Choroid plexus epithelial cell (primary cell): ENCODE measurements at regions not wholly inside any gene's neighbourhood (a gene's known extent, or its start where the extent isn't known, plus 50 kb on each side); places are given as distances from the start of the nearest gene placed in this dataset.
"Not testable (repeated sequence)": the region's sequence is repeated elsewhere in the genome, so short reads cannot be mapped to it uniquely, and the experiment has no call there.

ENCODE experiments used
- DNase-seq: peaks from one replicate; pipeline ENCODE4 v3.0.0-alpha.2; 2010; ENCODE audit warnings: low read depth
- H3K4me3 ChIP-seq: 2 replicates; pipeline ENCODE4 v1.5.1; 2011; ENCODE audit warnings: low read depth, mild to moderate bottlenecking, control low read depth, low read length, moderate library complexity
- TF ChIP-seq, protein P1 (sequence below): conservative IDR thresholded peaks from 2 replicates; pipeline ENCODE4 v1.5.1; 2011; ENCODE audit warnings: low read depth, mild to moderate bottlenecking, control low read depth, inconsistent platforms, low read length, moderate library complexity

DNA sequence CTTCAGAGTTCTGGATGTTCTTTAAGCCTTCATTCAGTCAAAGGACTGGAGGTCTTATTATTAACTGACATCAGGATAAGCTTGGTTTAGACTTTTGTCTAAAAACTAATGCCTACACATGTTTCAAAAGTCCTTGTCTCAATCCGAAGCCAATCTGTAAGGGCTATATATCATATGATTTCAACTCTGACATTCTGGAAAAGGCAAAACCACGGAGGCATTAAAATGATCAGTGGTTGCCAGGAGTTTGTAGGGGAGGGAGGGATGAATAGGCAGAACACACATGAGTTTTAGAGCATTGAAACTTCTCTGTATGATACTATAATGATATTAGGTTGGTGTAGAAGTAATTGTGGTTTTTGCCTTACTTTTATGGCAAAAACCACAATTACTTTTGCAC, 1285.8 kb upstream of the CITED2 start:
- no peak for DNase-seq
- TF ChIP-seq, protein P1, sequence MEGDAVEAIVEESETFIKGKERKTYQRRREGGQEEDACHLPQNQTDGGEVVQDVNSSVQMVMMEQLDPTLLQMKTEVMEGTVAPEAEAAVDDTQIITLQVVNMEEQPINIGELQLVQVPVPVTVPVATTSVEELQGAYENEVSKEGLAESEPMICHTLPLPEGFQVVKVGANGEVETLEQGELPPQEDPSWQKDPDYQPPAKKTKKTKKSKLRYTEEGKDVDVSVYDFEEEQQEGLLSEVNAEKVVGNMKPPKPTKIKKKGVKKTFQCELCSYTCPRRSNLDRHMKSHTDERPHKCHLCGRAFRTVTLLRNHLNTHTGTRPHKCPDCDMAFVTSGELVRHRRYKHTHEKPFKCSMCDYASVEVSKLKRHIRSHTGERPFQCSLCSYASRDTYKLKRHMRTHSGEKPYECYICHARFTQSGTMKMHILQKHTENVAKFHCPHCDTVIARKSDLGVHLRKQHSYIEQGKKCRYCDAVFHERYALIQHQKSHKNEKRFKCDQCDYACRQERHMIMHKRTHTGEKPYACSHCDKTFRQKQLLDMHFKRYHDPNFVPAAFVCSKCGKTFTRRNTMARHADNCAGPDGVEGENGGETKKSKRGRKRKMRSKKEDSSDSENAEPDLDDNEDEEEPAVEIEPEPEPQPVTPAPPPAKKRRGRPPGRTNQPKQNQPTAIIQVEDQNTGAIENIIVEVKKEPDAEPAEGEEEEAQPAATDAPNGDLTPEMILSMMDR: no peak
- no peak overlapping the region for H3K4me3 ChIP-seq

GRCh38 chr6:140653972-140654371, 1279.5 kb upstream of the CITED2 start:
- TF ChIP-seq, protein P1: no peak
- no peak for DNase-seq
- H3K4me3 ChIP-seq: no peak overlapping the region

GRCh38 chr6:140653506-140653905, 1279.1 kb upstream of the CITED2 start:
- TF ChIP-seq, protein P1: no peak
- DNase-seq: no peak
- no peak overlapping the region for H3K4me3 ChIP-seq

DNA sequence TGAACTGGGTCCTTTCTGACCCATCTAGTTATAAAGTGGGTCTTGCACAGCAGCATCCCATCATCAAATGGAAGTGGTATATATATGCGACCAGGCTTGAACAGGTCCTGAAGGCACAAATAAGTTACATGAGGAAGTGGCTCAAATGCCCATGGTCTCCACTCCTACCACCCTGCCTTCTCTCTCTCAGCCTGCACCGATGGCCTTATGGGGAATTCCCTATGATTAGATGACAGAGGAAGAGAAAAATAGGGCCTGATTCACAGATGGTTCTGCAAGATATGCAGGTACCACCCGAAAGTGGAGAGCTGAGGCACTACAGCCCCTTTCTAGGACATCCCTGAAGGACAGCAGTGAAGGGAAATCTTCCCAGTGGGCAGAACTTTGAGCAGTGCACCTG, 1275.1 kb upstream of the CITED2 start:
- DNase-seq, H3K4me3 ChIP-seq: not testable (repeated sequence)

- not testable (repeated sequence) for H3K4me3 ChIP-seq, DNase-seq
These were observed 1272.9 kb upstream of the CITED2 start for GRCh38 chr6:140647322-140647721.

DNA sequence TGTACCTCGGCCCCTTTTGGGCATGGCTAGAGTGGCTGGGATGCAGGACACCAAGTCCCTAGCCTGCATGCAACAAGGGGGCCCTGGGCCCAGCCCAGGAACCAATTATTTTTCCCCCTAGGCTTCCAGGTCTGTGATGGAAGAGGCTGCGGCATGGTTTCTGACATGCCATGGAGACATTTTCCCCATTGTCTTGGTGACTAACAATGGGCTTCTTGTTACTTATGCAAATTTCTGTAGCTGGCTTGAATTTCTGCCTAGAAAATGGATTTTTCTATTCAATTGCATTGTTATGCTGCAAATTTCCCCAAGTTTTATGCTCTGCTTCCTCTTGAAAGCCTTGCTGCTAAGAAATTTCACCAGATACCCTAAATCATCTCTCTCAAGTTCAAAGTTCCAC, 1269.6 kb upstream of the CITED2 start:
- no peak for DNase-seq
- TF ChIP-seq, protein P1: no peak
- no peak overlapping the region for H3K4me3 ChIP-seq

DNA sequence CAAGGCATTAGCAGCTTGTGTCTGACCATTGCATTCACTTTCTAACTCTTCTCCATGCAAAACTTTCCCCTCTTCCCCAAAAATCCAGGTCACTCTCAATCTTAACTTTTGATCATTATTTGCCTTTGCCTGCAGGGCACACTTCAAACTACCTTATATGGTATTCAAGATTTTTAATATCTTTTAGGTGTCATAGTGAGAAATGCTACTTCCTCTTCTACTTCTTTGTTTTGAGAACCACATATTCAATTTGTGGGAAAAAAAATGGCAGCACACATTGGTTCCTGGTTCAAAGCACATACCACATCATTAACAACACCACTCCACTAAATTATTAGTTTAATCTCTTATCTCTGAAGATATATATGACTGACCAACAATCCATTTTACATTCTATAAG, 1267.0 kb upstream of the CITED2 start:
- TF ChIP-seq, protein P1: no peak
- no peak overlapping the region for H3K4me3 ChIP-seq

GRCh38 chr6:140636908-140637402, 1262.5 kb upstream of the CITED2 start:
- H3K4me3 ChIP-seq: no peak overlapping the region
- TF ChIP-seq, protein P1: no peak
- DNase-seq: no peak

More for the DNA sequence above, 1267.0 kb upstream of the CITED2 start:
- DNase-seq: no peak
